Osteocyte (in vitro differentiated cells): ENCODE measurements at regions not wholly inside any gene's neighbourhood (a gene's known extent, or its start where the extent isn't known, plus 50 kb on each side); places are given as distances from the start of the nearest gene placed in this dataset.

Experiments
- DNase-seq: peaks from one replicate; pipeline ENCODE4 v3.0.0; 2021; ENCODE audit warnings: mixed read lengths; ENCODE audit not compliant: unreplicated experiment; ENCODE audit errors: extremely low spot score
- H3K27ac Mint-ChIP-seq: one replicate; pipeline ENCODE4 v1.8.0; 2021; ENCODE audit warnings: mild to moderate bottlenecking, mixed read lengths; ENCODE audit not compliant: unreplicated experiment
- H3K27me3 Mint-ChIP-seq: one replicate; pipeline ENCODE4 v1.8.0; 2021; ENCODE audit warnings: mixed read lengths; ENCODE audit not compliant: unreplicated experiment
- H3K36me3 Mint-ChIP-seq: one replicate; pipeline ENCODE4 v1.8.0; 2021; ENCODE audit warnings: mixed read lengths; ENCODE audit not compliant: unreplicated experiment
- H3K4me1 Mint-ChIP-seq: one replicate; pipeline ENCODE4 v1.8.0; 2021; ENCODE audit warnings: mixed read lengths; ENCODE audit not compliant: unreplicated experiment
- H3K4me3 Mint-ChIP-seq: one replicate; pipeline ENCODE4 v1.8.0; 2021; ENCODE audit warnings: mild to moderate bottlenecking, moderate library complexity, mixed read lengths; ENCODE audit not compliant: unreplicated experiment
- H3K9me3 Mint-ChIP-seq: one replicate; pipeline ENCODE4 v1.8.0; 2021; ENCODE audit warnings: mixed read lengths; ENCODE audit not compliant: unreplicated experiment
- TF ChIP-seq, protein P1 (sequence below): fragments of 200-600 bp; sonication (generic); IDR thresholded peaks from 2 replicates; pipeline ENCODE4 v1.5.0; 2021; ENCODE audit warnings: antibody characterized with exemption, mild to moderate bottlenecking, moderate library complexity

DNA sequence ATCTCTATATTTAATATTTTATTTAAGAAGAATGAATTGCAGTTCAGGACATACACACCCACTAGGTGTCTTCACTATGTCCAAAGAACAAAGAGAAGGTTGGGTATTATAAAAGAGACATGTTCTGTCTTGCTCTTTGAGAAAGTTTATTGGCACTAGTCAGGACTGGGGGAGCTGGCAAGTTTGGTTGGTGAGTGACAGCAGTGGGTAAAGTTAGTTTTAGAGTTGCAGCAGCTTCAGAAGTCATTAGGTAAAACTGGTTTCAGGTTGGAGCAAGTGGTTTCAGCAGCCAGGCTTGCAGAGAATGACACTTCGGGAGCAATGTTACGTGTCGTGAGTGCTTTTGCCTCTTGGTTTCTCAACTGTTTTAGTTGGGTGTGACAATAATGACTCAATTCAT, 142.2 kb upstream of the HS3ST3A1 start:
- no peak overlapping the region for H3K4me3 Mint-ChIP-seq
- TF ChIP-seq, protein P1, sequence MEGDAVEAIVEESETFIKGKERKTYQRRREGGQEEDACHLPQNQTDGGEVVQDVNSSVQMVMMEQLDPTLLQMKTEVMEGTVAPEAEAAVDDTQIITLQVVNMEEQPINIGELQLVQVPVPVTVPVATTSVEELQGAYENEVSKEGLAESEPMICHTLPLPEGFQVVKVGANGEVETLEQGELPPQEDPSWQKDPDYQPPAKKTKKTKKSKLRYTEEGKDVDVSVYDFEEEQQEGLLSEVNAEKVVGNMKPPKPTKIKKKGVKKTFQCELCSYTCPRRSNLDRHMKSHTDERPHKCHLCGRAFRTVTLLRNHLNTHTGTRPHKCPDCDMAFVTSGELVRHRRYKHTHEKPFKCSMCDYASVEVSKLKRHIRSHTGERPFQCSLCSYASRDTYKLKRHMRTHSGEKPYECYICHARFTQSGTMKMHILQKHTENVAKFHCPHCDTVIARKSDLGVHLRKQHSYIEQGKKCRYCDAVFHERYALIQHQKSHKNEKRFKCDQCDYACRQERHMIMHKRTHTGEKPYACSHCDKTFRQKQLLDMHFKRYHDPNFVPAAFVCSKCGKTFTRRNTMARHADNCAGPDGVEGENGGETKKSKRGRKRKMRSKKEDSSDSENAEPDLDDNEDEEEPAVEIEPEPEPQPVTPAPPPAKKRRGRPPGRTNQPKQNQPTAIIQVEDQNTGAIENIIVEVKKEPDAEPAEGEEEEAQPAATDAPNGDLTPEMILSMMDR, result no peak
- no peaks in the 10 kb centered on the region for H3K36me3 Mint-ChIP-seq
- no peak for DNase-seq
- H3K4me1 Mint-ChIP-seq, result no peaks in the 10 kb centered on the region
- peaks cover 23% of the 10 kb centered on the region for H3K27me3 Mint-ChIP-seq
- H3K9me3 Mint-ChIP-seq, result no peaks in the 10 kb centered on the region
- no peak overlapping the region for H3K27ac Mint-ChIP-seq

DNA sequence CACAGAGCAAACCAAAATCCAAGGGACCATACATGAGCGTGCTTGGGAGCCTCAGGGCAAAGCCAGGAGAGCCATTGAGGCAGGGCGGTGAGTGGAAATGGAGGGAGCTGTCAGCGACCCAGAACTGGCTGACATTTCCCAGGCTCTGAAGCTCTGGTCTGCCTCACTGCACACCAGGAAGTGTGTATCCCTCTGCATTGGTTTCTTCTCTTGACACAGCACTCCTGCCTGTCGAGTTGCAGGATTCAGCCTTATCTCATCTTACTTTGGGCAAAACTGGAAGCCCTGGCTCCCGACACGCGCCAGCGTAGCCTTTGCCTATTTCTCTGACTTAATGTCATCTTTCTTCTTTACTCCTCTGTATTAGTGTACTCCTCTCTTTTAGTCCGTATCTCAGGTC, 144.7 kb upstream of the HS3ST3A1 start:
- H3K4me1 Mint-ChIP-seq, result no peaks in the 10 kb centered on the region
- no peaks in the 10 kb centered on the region for H3K36me3 Mint-ChIP-seq
- peaks cover 11% of the 10 kb centered on the region for H3K27me3 Mint-ChIP-seq
- no peak for DNase-seq
- TF ChIP-seq, protein P1, result no peak
- H3K9me3 Mint-ChIP-seq, result no peaks in the 10 kb centered on the region
- H3K4me3 Mint-ChIP-seq, result no peak overlapping the region
- no peak overlapping the region for H3K27ac Mint-ChIP-seq

DNA sequence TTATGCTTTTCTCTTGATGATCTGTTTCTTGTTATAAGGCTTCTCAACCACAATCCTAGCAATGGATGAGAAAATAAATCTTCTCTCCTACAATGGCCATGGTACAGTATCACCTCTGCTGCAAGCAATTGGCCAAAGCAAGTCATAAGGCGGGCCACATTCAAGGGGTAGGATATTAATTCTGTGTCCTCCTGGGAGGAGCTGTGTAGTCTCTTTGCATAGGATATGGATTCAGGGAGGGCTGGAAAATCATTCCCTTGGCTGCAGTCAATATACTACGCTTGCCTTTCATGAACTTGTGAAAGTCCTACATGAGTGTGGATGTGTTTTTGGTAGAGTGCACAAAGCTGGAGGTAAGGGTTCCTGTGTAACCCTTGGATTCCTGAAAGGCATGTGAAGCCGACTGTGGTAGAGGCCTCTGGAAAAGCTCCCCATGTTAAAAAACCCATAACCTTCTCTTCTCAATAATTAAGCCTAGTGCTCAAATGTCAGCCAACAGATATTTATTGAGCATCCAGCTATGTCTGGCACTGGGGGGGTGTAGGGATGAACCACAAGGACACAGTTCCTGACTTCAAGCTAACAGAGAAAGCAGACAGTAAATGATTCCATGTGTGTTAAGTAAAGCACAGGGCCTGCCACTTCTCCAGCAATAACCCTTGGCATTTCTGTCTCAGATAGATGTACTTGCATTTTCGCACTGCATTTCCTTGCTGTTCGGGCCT, 147.6 kb upstream of the HS3ST3A1 start:
- no peak for DNase-seq
- no peaks in the 10 kb centered on the region for H3K36me3 Mint-ChIP-seq
- no peaks in the 10 kb centered on the region for H3K9me3 Mint-ChIP-seq
- TF ChIP-seq, protein P1, result no peak
- no peak overlapping the region for H3K27ac Mint-ChIP-seq
- H3K4me3 Mint-ChIP-seq, result no peak overlapping the region
- H3K4me1 Mint-ChIP-seq, result no peaks in the 10 kb centered on the region
- peaks cover 5% of the 10 kb centered on the region for H3K27me3 Mint-ChIP-seq

DNA sequence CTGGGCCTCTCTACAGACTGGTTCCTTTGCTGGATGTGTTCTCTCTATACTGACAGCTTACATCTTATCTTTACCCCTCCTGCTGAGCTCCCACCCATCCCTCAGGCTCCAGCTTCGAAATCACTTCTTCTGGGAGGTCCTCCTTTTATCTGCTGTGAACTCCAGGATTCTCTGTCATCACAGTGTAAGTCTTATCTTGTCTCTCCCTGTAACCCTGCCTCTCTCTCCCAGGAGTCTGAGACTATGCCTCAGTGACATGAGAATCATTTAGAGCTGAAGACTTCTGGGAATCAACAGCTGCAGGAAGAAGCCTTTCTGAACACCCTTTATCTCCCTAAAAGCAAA, 148.1 kb upstream of the HS3ST3A1 start:
- Mint-ChIP-seq H3K9me3 (no peaks in the 10 kb centered on the region), H3K27ac (no peak overlapping the region), H3K36me3 (no peaks in the 10 kb centered on the region), H3K27me3 (peaks cover 5% of the 10 kb centered on the region), H3K4me1 (no peaks in the 10 kb centered on the region), H3K4me3 (no peak overlapping the region)
- DNase-seq, result no peak
- TF ChIP-seq, protein P1, result no peak

DNA sequence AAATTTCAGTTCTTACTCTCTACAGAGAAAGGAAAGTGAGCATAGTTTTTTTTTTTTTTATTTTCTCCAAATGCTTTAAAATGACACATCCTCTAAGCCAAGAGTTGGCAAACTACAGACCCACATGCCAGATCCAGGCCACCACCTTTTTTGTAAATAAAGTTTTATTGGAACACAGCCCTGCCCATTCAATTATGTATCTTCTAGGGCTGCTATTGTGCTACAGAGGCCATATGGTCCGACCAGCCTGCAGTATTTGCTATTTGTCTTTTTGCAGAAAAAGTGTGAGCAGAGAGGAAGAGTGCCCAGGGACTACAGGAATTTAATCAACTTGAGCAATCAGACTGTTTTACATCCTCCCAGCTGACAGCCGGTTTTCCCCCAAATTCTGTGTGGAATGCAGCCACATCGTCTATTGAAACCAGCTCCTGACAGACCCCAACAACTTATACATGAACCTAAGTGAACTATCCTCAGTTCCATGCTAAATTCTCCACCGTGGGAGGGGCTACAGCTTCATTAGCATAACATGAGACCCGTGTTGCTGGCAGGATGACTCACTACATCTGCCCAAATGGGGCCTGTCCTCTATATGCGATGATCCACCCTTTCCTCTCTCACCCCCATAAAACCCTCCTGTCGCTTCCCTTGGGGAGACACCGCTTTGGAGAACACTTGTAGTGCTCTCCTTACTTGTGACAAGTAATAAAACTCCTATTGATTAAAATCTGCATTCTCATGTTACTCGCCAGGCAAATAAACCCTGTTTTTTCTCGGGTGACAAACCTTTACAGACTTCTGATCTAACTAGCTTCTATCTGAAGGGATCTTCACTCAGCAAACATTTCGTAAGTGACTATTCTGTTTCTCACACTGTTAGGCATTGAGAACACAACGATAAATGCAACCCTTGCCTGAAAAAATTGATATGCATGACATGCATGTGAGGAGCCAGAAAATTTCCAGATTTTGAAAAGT, 149.4 kb upstream of the HS3ST3A1 start:
- Mint-ChIP-seq H3K4me3 (no peak overlapping the region), H3K27ac (no peak overlapping the region), H3K9me3 (no peaks in the 10 kb centered on the region), H3K27me3 (no peaks in the 10 kb centered on the region), H3K4me1 (no peaks in the 10 kb centered on the region), H3K36me3 (no peaks in the 10 kb centered on the region)
- DNase-seq, result no peak
- TF ChIP-seq, protein P1, result no peak
